Fibroblast of mammary gland (primary cell): ENCODE measurements at regions not wholly inside any gene's neighbourhood (a gene's known extent, or its start where the extent isn't known, plus 50 kb on each side); places are given as distances from the start of the nearest gene placed in this dataset.
"Not testable (repeated sequence)": the region's sequence is repeated elsewhere in the genome, so short reads cannot be mapped to it uniquely, and the experiment has no call there.

Experiments
- DNase-seq: peaks from one replicate; pipeline ENCODE4 v3.0.0-alpha.2; 2010; ENCODE audit warnings: low read depth
- H3K4me3 ChIP-seq: 2 replicates; pipeline ENCODE4 v1.5.1; 2011; ENCODE audit warnings: low read depth, mild to moderate bottlenecking, low read length, moderate library complexity; ENCODE audit not compliant: control insufficient read depth
- CTCF ChIP-seq: conservative IDR thresholded peaks from 2 replicates; pipeline ENCODE4 v1.5.1; 2011; ENCODE audit warnings: low read depth, low read length, inconsistent platforms; ENCODE audit not compliant: control insufficient read depth, insufficient read depth

GRCh38 chr4:34323549-34324320 is 1920.6 kb downstream of the ARAP2 start:
- DNase-seq, result peak; percentile 49
- H3K4me3 ChIP-seq, result no peak overlapping the region
- peak; percentile 39 for TF ChIP-seq CTCF

- TF ChIP-seq CTCF, result no peak
- no peak overlapping the region for H3K4me3 ChIP-seq
- no peak for DNase-seq
Observed at GRCh38 chr4:34328939-34329338, 1915.4 kb downstream of the ARAP2 start.

- not testable (repeated sequence) for DNase-seq, H3K4me3 ChIP-seq
Observed at GRCh38 chr4:34335156-34335555, 1909.2 kb downstream of the ARAP2 start.

- H3K4me3 ChIP-seq, DNase-seq: not testable (repeated sequence)
Observed at GRCh38 chr4:34335556-34335955, 1908.8 kb downstream of the ARAP2 start.

- no peak for DNase-seq
- no peak for TF ChIP-seq CTCF
- H3K4me3 ChIP-seq, result no peak overlapping the region
Observed at GRCh38 chr4:34362654-34363053, 1881.7 kb downstream of the ARAP2 start.

- no peak for DNase-seq
- no peak for TF ChIP-seq CTCF
- no peak overlapping the region for H3K4me3 ChIP-seq
Observed at GRCh38 chr4:34363842-34364241, 1880.5 kb downstream of the ARAP2 start.

GRCh38 chr4:34365946-34366345 is 1878.4 kb downstream of the ARAP2 start:
- H3K4me3 ChIP-seq, result no peak overlapping the region
- no peak for TF ChIP-seq CTCF
- DNase-seq, result no peak

- no peak overlapping the region for H3K4me3 ChIP-seq
- no peak for TF ChIP-seq CTCF
- no peak for DNase-seq
Observed at GRCh38 chr4:34371676-34372075, 1872.6 kb downstream of the ARAP2 start.
